ENCODE measurements at regions not wholly inside any gene's neighbourhood (a gene's known extent, or its start where the extent isn't known, plus 50 kb on each side); places are given as distances from the start of the nearest gene placed in this dataset.

- TF ChIP-seq PRMT3 (CRISPR knock-in tag; IDR thresholded peaks at IDR 0.05; ENCODE audit: borderline replicate concordance, low read depth) (no peak), NFYC (CRISPR knock-in tag; IDR thresholded peaks at IDR 0.05) (no peak), ZNF710 (CRISPR knock-in tag; IDR thresholded peaks at IDR 0.05; ENCODE audit: borderline replicate concordance) (0 out of 2 replicates have a peak, but pooled peaks have one; percentile 16), SKIL (CRISPR knock-in tag; IDR thresholded peaks at IDR 0.05; ENCODE audit: borderline replicate concordance) (no peak), RBFOX2 (IDR thresholded peaks at IDR 0.05; ENCODE audit: low read depth, low read length) (no peak), ZSCAN22 (CRISPR knock-in tag; IDR thresholded peaks at IDR 0.05) (no peak), ZNF883 (CRISPR knock-in tag; IDR thresholded peaks at IDR 0.05; ENCODE audit: not compliant biosample characterization) (no peak), ZNF570 (CRISPR knock-in tag; IDR thresholded peaks at IDR 0.05; ENCODE audit: borderline replicate concordance) (no peak), PHF20 (CRISPR knock-in tag; IDR thresholded peaks at IDR 0.05) (no peak), CERS6 (CRISPR knock-in tag; IDR thresholded peaks at IDR 0.05) (no peak), ZNF781 (CRISPR knock-in tag; IDR thresholded peaks at IDR 0.05; ENCODE audit: borderline replicate concordance, not compliant biosample characterization) (no peak), ZNF567 (CRISPR knock-in tag; IDR thresholded peaks at IDR 0.05; ENCODE audit: borderline replicate concordance) (no peak), ZXDC (CRISPR knock-in tag; IDR thresholded peaks at IDR 0.05) (no peak), SRSF4 (IDR thresholded peaks at IDR 0.05; ENCODE audit: low read depth, low read length, poor library complexity, severe bottlenecking) (no peak), ZNF878 (CRISPR knock-in tag; IDR thresholded peaks at IDR 0.05) (no peak), WIZ (CRISPR knock-in tag; IDR thresholded peaks at IDR 0.05) (no peak), ZBTB26 (CRISPR knock-in tag; IDR thresholded peaks at IDR 0.05; ENCODE audit: borderline replicate concordance) (no peak), STAG1 (CRISPR knock-in tag; IDR thresholded peaks at IDR 0.05) (no peak; the same call in 1 of the 2 replicates), MXD4 (CRISPR knock-in tag; IDR thresholded peaks at IDR 0.05) (no peak), HNRNPUL1 (IDR thresholded peaks at IDR 0.05; ENCODE audit: low read depth, low read length) (no peak)
Measured at GRCh38 chr1:29471487-29472313, 235.4 kb downstream of the PTPRU start (continued).
